H1 (cell line): ENCODE measurements at regions not wholly inside any gene's neighbourhood (a gene's known extent, or its start where the extent isn't known, plus 50 kb on each side); places are given as distances from the start of the nearest gene placed in this dataset.

Experiments
- CTCF ChIA-PET: fragments of 300-600 bp; sonication (Branson Sonifier 250); formaldehyde crosslinking; loops from one replicate; lab custom pipeline; 2021; ENCODE audit not compliant: partially characterized antibody; lab: Charles Lee
- POLR2A ChIA-PET: fragments of 300-600 bp; sonication (Branson Sonifier 250); formaldehyde crosslinking; loops from one replicate; lab custom pipeline; 2021; ENCODE audit warnings: inconsistent platforms; ENCODE audit not compliant: partially characterized antibody; lab: Charles Lee
- DNase-seq, 2 experiments: peaks; one replicate each; pipeline versions ENCODE4 v3.0.0 to v3.0.0-alpha.2; 2010 to 2022; ENCODE audit warnings: low spot score in 2 of 2, low read depth in 1 of 2, mixed read lengths in 1 of 2
- FAIRE-seq: peaks from 2 replicates; lab custom pipeline; 2011; peaks lifted over from hg19 to GRCh38; lab: Jason Lieb, UNC
- H2AFZ ChIP-seq: 2 replicates; pipeline ENCODE4 v1.8.1; 2012; ENCODE audit warnings: low read length, inconsistent platforms
- H2AK5ac ChIP-seq: 2 replicates; pipeline ENCODE4 v1.6.1; 2013; ENCODE audit warnings: low read depth, low read length
- H2BK120ac ChIP-seq: replicated peaks from 2 replicates; pipeline ENCODE3; 2013; ENCODE audit warnings: low read depth, low read length, inconsistent platforms
- H2BK12ac ChIP-seq: 2 replicates; pipeline ENCODE4 v1.6.1; 2013; ENCODE audit warnings: low read depth, low read length
- H2BK15ac ChIP-seq: 2 replicates; pipeline ENCODE4 v1.6.1; 2013; ENCODE audit warnings: low read length
- H2BK20ac ChIP-seq: 2 replicates; pipeline ENCODE4 v1.6.1; 2013; ENCODE audit warnings: low read length
- H2BK5ac ChIP-seq: 2 replicates; pipeline ENCODE4 v1.6.1; 2013; ENCODE audit warnings: low read depth, low read length
- H3K14ac ChIP-seq: 2 replicates; pipeline ENCODE4 v1.6.1; 2013; ENCODE audit warnings: inconsistent platforms; ENCODE audit not compliant: insufficient read length
- H3K18ac ChIP-seq: 2 replicates; pipeline ENCODE4 v1.6.1; 2013; ENCODE audit warnings: low read length; ENCODE audit errors: extremely low read depth
- H3K23ac ChIP-seq: 2 replicates; pipeline ENCODE4 v1.6.1; 2013; ENCODE audit warnings: inconsistent platforms; ENCODE audit not compliant: insufficient read length
- H3K23me2 ChIP-seq: 2 replicates; pipeline ENCODE4 v1.6.1; 2013; ENCODE audit warnings: low read depth, low read length
- H3K27ac ChIP-seq: 2 replicates; pipeline ENCODE4 v1.6.1; 2011; ENCODE audit warnings: low read depth, low read length, inconsistent platforms
- H3K27me3 ChIP-seq, 4 experiments: replicated peaks in 1 of 4; 1 replicate in 1 of 4; 2 replicates in 3 of 4; pipeline versions ENCODE4 v1.6.1 to v1.8.1; 2011 to 2013; ENCODE audit warnings: low read length in 3 of 4, mild to moderate bottlenecking in 3 of 4, inconsistent platforms in 2 of 4, mixed read lengths in 2 of 4, moderate library complexity in 1 of 4; ENCODE audit not compliant: control insufficient read depth in 3 of 4, insufficient read depth in 3 of 4; ENCODE audit errors: extremely low read depth in 1 of 4
- H3K36me3 ChIP-seq, 4 experiments: 2 replicates each; pipeline versions ENCODE4 v1.6.1 to v1.8.1; 2011 to 2013; ENCODE audit warnings: mild to moderate bottlenecking in 4 of 4, low read length in 3 of 4, moderate library complexity in 2 of 4, control low read depth in 1 of 4, inconsistent platforms in 1 of 4; ENCODE audit not compliant: insufficient read depth in 4 of 4, control insufficient read depth in 2 of 4
- H3K4ac ChIP-seq: replicated peaks from 2 replicates; pipeline ENCODE3; 2013; ENCODE audit warnings: low read length, low read depth, mixed read lengths, inconsistent platforms; ENCODE audit not compliant: insufficient read length
- H3K4me1 ChIP-seq, 4 experiments: replicated peaks in 1 of 4; 1 replicate in 1 of 4; 2 replicates in 3 of 4; pipeline versions ENCODE4 v1.6.1 to v1.8.1; 2011 to 2013; ENCODE audit warnings: low read length in 3 of 4, inconsistent platforms in 2 of 4, mixed read lengths in 1 of 4; ENCODE audit not compliant: insufficient read depth in 4 of 4, control insufficient read depth in 3 of 4
- H3K4me2 ChIP-seq, 2 experiments: 2 replicates each; pipeline versions ENCODE4 v1.6.1 to v1.8.1; 2011 to 2013; ENCODE audit warnings: low read depth in 2 of 2, low read length in 2 of 2, control low read depth in 1 of 2, inconsistent platforms in 1 of 2, mild to moderate bottlenecking in 1 of 2; ENCODE audit not compliant: insufficient read depth in 1 of 2
- H3K4me3 ChIP-seq, 4 experiments: fragments of 200-600, 300-600 bp in 1 of 4; sonication (generic), shearing (Covaris generic), sonication (Bioruptor Twin) in 1 of 4; 2 replicates each; pipeline versions ENCODE4 v1.5.1 to v1.8.1; 2011 to 2016; ENCODE audit warnings: low read length in 4 of 4, low read depth in 3 of 4, control low read depth in 2 of 4, inconsistent platforms in 2 of 4, mild to moderate bottlenecking in 2 of 4, mixed read lengths in 1 of 4, moderate library complexity in 1 of 4; ENCODE audit not compliant: insufficient read depth in 2 of 4; ENCODE audit errors: extremely low read depth in 1 of 4
- H3K56ac ChIP-seq: replicated peaks from 2 replicates; pipeline ENCODE3; 2013; ENCODE audit warnings: low read depth, mild to moderate bottlenecking, mixed read lengths, low read length, inconsistent platforms; ENCODE audit not compliant: insufficient read length
- H3K79me1 ChIP-seq: 2 replicates; pipeline ENCODE4 v1.6.1; 2013; ENCODE audit warnings: low read depth, low read length, control low read depth
- H3K79me2 ChIP-seq, 2 experiments: 2 replicates each; pipeline versions ENCODE4 v1.6.1 to v1.8.1; 2012 to 2013; ENCODE audit warnings: low read length in 2 of 2, mild to moderate bottlenecking in 2 of 2, inconsistent platforms in 1 of 2; ENCODE audit not compliant: insufficient read depth in 2 of 2, control insufficient read depth in 1 of 2
- H3K9ac ChIP-seq, 4 experiments: replicated peaks in 1 of 4; 1 replicate in 1 of 4; 2 replicates in 3 of 4; pipeline versions ENCODE4 v1.6.1 to v1.8.1; 2011 to 2013; ENCODE audit warnings: low read depth in 3 of 4, low read length in 3 of 4, control low read depth in 2 of 4, mild to moderate bottlenecking in 2 of 4, moderate library complexity in 2 of 4, inconsistent platforms in 1 of 4; ENCODE audit errors: extremely low read depth in 1 of 4
- H3K9me3 ChIP-seq, 2 experiments: 2 replicates each; pipeline versions ENCODE4 v1.6.1 to v1.8.1; 2012 to 2013; ENCODE audit warnings: mild to moderate bottlenecking in 2 of 2, moderate library complexity in 2 of 2, control low read depth in 1 of 2, inconsistent platforms in 1 of 2, low read depth in 1 of 2, low read length in 1 of 2, mixed read lengths in 1 of 2; ENCODE audit not compliant: insufficient read depth in 2 of 2
- H4K20me1 ChIP-seq, 2 experiments: replicated peaks in 1 of 2; 2 replicates each; pipeline versions ENCODE3 to v1.8.1; 2011 to 2013; ENCODE audit warnings: inconsistent platforms in 2 of 2, low read length in 2 of 2, mild to moderate bottlenecking in 1 of 2; ENCODE audit not compliant: insufficient read depth in 2 of 2, control insufficient read depth in 1 of 2
- H4K5ac ChIP-seq: 2 replicates; pipeline ENCODE4 v1.6.1; 2013; ENCODE audit warnings: low read length, low read depth, mixed read lengths, inconsistent platforms; ENCODE audit not compliant: insufficient read length
- H4K8ac ChIP-seq: 2 replicates; pipeline ENCODE4 v1.8.0; 2013; ENCODE audit warnings: mild to moderate bottlenecking, moderate library complexity, low read length, inconsistent platforms; ENCODE audit not compliant: insufficient read depth; ENCODE audit errors: extremely low read depth
- H4K91ac ChIP-seq: replicated peaks from 2 replicates; pipeline ENCODE3; 2013; ENCODE audit warnings: low read length, mixed read lengths, inconsistent platforms; ENCODE audit not compliant: insufficient read length
- ATF2 ChIP-seq: IDR thresholded peaks from 2 replicates; pipeline ENCODE4 v1.6.1; 2012; ENCODE audit warnings: low read length, inconsistent platforms
- ATF3 ChIP-seq: IDR thresholded peaks from 2 replicates; pipeline ENCODE4 v1.6.1; 2011; ENCODE audit warnings: low read depth, mild to moderate bottlenecking, low read length; ENCODE audit not compliant: insufficient read depth
- BACH1 ChIP-seq: IDR thresholded peaks from 2 replicates; pipeline ENCODE4 v1.6.1; 2012; ENCODE audit warnings: low read length, improper control_type of control experiment
- BCL11A ChIP-seq, 2 experiments: IDR thresholded peaks; one replicate each; pipeline ENCODE4 v1.6.1; 2011; ENCODE audit warnings: low read depth in 2 of 2, low read length in 2 of 2, mild to moderate bottlenecking in 2 of 2
- CBX8 ChIP-seq: fragments of 300-800, 300-1000 bp; sonication (generic); IDR thresholded peaks from 2 replicates; pipeline ENCODE4 v1.7.1; 2016; ENCODE audit warnings: low read depth, low read length, borderline replicate concordance
- CEBPB ChIP-seq: IDR thresholded peaks from 2 replicates; pipeline ENCODE4 v1.6.1; 2012; ENCODE audit warnings: low read depth, low read length
- EZH2 ChIP-seq: fragments of 200-600 bp; sonication (generic); IDR thresholded peaks from 2 replicates; pipeline ENCODE4 v1.7.1; 2012; ENCODE audit warnings: low read depth, mild to moderate bottlenecking, moderate library complexity, low read length, inconsistent platforms; ENCODE audit not compliant: severe bottlenecking
- POLR2A ChIP-seq, 2 experiments: IDR thresholded peaks; 1 replicate in 1 of 2; 2 replicates in 1 of 2; pipeline ENCODE4 v1.6.1; 2011; ENCODE audit warnings: low read depth in 2 of 2, low read length in 2 of 2, mild to moderate bottlenecking in 2 of 2; ENCODE audit errors: control extremely low read depth in 1 of 2
- RAD21 ChIP-seq, 2 experiments: IDR thresholded peaks in 1 of 2; conservative IDR thresholded peaks in 1 of 2; 2 replicates each; pipeline ENCODE4 v1.6.1; 2011; ENCODE audit warnings: low read depth in 2 of 2, low read length in 2 of 2, improper control_type of control experiment in 1 of 2, inconsistent platforms in 1 of 2, mild to moderate bottlenecking in 1 of 2, moderate library complexity in 1 of 2
- RBBP5 ChIP-seq: IDR thresholded peaks from 2 replicates; pipeline ENCODE4 v1.7.1; 2012; ENCODE audit warnings: low read depth, mild to moderate bottlenecking, inconsistent platforms, low read length, moderate library complexity, borderline replicate concordance
- RFX5 ChIP-seq: IDR thresholded peaks from 2 replicates; pipeline ENCODE4 v1.6.1; 2011; ENCODE audit warnings: low read depth, low read length, improper control_type of control experiment, borderline replicate concordance
- TCF12 ChIP-seq: IDR thresholded peaks from 2 replicates; pipeline ENCODE4 v1.6.1; 2011; ENCODE audit warnings: low read depth, mild to moderate bottlenecking, low read length
- YY1 ChIP-seq: IDR thresholded peaks from 2 replicates; pipeline ENCODE4 v1.6.1; 2011; ENCODE audit warnings: low read depth, mild to moderate bottlenecking, low read length
- TF ChIP-seq, protein P1 (sequence below): IDR thresholded peaks from 2 replicates; pipeline ENCODE4 v1.6.1; 2012; ENCODE audit warnings: inconsistent platforms

DNA sequence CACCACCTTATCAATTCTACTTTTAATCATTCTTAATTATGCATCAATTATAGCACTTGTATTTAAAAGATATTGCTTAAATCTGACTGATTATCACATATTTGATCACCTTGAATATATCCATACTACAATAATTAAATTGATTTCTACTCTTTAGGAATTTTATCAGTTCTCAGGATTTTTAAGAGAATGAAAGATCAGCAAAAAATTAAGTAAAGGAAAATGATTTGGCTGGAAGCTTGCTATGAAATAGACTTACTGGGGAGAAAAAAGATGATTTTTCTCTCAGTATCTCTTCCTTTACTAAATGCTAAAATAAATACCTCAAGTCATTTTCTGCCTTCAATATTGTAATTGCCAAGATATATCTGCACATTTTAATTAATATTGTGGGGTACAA lies 848.6 kb downstream of the LTN1 start:
- Histone ChIP-seq H3K9me3 (no peaks in the 10 kb centered on the region), H3K23me2 (no peaks in the 10 kb centered on the region), H2BK20ac (no peak overlapping the region), H3K14ac (no peak overlapping the region), H3K4ac (no peak overlapping the region), H3K27ac (no peak overlapping the region), H3K4me1 (no peaks in the 10 kb centered on the region), H4K5ac (no peak overlapping the region), H3K4me3 (no peak overlapping the region), H4K8ac (no peak overlapping the region), H2AK5ac (no peak overlapping the region), H2BK12ac (no peak overlapping the region), H3K36me3 (no peaks in the 10 kb centered on the region), H2BK120ac (no peak overlapping the region), H2AFZ (no peak overlapping the region), H2BK5ac (no peak overlapping the region), H2BK15ac (no peak overlapping the region), H4K91ac (no peak overlapping the region), H3K56ac (no peak overlapping the region), H3K79me1 (no peaks in the 10 kb centered on the region), H4K20me1 (no peaks in the 10 kb centered on the region), H3K23ac (no peak overlapping the region), H3K4me2 (no peak overlapping the region), H3K9ac (no peak overlapping the region), H3K27me3 (no peaks in the 10 kb centered on the region), H3K79me2 (no peaks in the 10 kb centered on the region), H3K18ac (no peak overlapping the region)
- FAIRE-seq: no peak
- CTCF ChIA-PET: no interaction called here
- no peak for DNase-seq
- POLR2A ChIA-PET: no interaction called here
- TF ChIP-seq RAD21 (IDR thresholded peaks at IDR 0.05 in 1 of 2, conservative IDR thresholded peaks at IDR 0.05 in 1 of 2; ENCODE audit: low read depth in 2 of 2, low read length in 2 of 2) (no peak), ATF3 (no peak), EZH2 (no peak), YY1 (no peak), CEBPB (no peak), BCL11A (IDR thresholded peaks at IDR 0.05; ENCODE audit: low read depth in 2 of 2, low read length in 2 of 2) (no peak), ATF2 (no peak), TCF12 (no peak), POLR2A (IDR thresholded peaks at IDR 0.05; ENCODE audit: control extremely low read depth in 1 of 2, low read depth in 2 of 2, low read length in 2 of 2) (no peak), RBBP5 (no peak), RFX5 (no peak), BACH1 (no peak), CBX8 (no peak)
- TF ChIP-seq, protein P1, sequence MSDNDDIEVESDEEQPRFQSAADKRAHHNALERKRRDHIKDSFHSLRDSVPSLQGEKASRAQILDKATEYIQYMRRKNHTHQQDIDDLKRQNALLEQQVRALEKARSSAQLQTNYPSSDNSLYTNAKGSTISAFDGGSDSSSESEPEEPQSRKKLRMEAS: no peak
